ENCODE measurements at regions not wholly inside any gene's neighbourhood (a gene's known extent, or its start where the extent isn't known, plus 50 kb on each side); places are given as distances from the start of the nearest gene placed in this dataset.

DNA sequence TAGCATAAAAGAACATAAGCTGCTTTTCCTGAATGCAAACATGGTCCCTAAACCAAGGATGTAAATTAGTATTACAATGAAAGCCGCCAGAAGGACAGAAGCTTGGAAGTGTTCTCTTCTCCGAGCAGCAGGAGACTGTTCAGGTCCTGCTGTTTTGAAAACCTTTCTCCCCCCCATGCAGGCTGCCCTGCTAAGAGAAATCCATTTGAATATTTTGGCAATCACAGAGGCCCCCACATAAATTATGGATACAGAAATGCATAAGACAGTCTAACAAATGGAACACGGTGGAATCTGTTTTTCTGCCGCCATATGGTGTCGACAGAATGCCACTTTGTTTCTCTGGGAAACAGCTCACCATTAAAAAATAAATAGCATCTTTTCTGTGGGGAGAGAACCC lies 600.4 kb upstream of the KLHL29 start (continued):
- TF ChIP-seq, protein P1, sequence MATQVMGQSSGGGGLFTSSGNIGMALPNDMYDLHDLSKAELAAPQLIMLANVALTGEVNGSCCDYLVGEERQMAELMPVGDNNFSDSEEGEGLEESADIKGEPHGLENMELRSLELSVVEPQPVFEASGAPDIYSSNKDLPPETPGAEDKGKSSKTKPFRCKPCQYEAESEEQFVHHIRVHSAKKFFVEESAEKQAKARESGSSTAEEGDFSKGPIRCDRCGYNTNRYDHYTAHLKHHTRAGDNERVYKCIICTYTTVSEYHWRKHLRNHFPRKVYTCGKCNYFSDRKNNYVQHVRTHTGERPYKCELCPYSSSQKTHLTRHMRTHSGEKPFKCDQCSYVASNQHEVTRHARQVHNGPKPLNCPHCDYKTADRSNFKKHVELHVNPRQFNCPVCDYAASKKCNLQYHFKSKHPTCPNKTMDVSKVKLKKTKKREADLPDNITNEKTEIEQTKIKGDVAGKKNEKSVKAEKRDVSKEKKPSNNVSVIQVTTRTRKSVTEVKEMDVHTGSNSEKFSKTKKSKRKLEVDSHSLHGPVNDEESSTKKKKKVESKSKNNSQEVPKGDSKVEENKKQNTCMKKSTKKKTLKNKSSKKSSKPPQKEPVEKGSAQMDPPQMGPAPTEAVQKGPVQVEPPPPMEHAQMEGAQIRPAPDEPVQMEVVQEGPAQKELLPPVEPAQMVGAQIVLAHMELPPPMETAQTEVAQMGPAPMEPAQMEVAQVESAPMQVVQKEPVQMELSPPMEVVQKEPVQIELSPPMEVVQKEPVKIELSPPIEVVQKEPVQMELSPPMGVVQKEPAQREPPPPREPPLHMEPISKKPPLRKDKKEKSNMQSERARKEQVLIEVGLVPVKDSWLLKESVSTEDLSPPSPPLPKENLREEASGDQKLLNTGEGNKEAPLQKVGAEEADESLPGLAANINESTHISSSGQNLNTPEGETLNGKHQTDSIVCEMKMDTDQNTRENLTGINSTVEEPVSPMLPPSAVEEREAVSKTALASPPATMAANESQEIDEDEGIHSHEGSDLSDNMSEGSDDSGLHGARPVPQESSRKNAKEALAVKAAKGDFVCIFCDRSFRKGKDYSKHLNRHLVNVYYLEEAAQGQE (IDR thresholded peaks at IDR 0.05; ENCODE audit: low read depth) = no peak
- TF ChIP-seq EGR1 (IDR thresholded peaks at IDR 0.05; ENCODE audit: low read depth) (no peak), TCF7L2 (IDR thresholded peaks at IDR 0.05; ENCODE audit: borderline replicate concordance, extremely low read depth, insufficient read depth, insufficient read length) (no peak)

DNA sequence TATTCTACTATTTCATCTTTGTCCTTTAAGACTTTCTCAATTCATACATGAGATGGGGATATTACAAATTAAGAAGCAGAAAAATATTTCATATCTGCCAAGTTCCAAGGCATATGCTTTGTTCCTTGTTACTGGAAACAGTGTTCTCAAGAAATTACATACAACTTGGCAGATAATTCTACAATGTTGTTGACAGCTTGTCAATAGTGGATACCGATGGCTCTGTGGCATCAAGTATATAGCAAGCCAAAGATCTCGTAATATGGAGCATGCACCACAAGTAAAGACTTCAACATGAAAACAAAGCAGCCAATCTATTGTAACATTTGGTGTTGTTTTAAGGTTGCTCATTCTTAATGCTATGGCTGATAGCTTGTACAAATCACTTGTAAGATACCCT lies 598.2 kb upstream of the KLHL29 start:
- Histone ChIP-seq H3K9ac (ENCODE audit: low read length) (no peak overlapping the region), H3K27ac (ENCODE audit: low read depth, low read length) (no peak overlapping the region), H3K4me2 (ENCODE audit: low read length) (no peak overlapping the region), H3K4me3 (replicated peaks in 1 of 2; ENCODE audit: low read depth in 1 of 2, low read length in 2 of 2) (no peak overlapping the region), H3K27me3 (ENCODE audit: insufficient read depth, low read length) (no peaks in the 10 kb centered on the region), H2AFZ (ENCODE audit: low read depth, low read length, poor library complexity, severe bottlenecking) (no peak overlapping the region), H3K4me1 (ENCODE audit: control insufficient read depth in 1 of 2, insufficient read depth in 2 of 2, low read length in 2 of 2) (no peaks in the 10 kb centered on the region), H3K79me2 (ENCODE audit: insufficient read depth, low read length) (no peaks in the 10 kb centered on the region), H3K9me3 (ENCODE audit: control insufficient read depth in 1 of 2, insufficient read depth in 1 of 2, low read depth in 1 of 2, low read length in 2 of 2) (no peaks in the 10 kb centered on the region; a peak in 1 of 4 replicates), H3K36me3 (ENCODE audit: control insufficient read depth in 1 of 2, insufficient read depth in 2 of 2, low read length in 2 of 2) (no peaks in the 10 kb centered on the region), H3K9me2 (ENCODE audit: insufficient read depth) (no peaks in the 10 kb centered on the region), H4K20me1 (ENCODE audit: insufficient read depth) (no peaks in the 10 kb centered on the region)
- RAD21 ChIA-PET (ENCODE audit: low non-redundant PET in 1 of 2, low total read pairs in 2 of 2, uncharacterized antibody in 2 of 2, unreplicated experiment in 2 of 2) = no interaction called here
- POLR2A ChIA-PET = no interaction called here
- BruUV-seq (replicated peaks) = no TSS peak
- TF ChIP-seq POLR2A (IDR thresholded peaks at IDR 0.05; ENCODE audit: borderline replicate concordance, extremely low read depth, insufficient read depth, insufficient read length) (no peak), ELF1 (IDR thresholded peaks at IDR 0.05; ENCODE audit: borderline replicate concordance, low read depth) (no peak), SP1 (IDR thresholded peaks at IDR 0.05; ENCODE audit: low read depth) (no peak), ZNF274 (IDR thresholded peaks at IDR 0.05; ENCODE audit: low read depth, low read length) (no peak), POLR2AphosphoS5 (IDR thresholded peaks at IDR 0.05; ENCODE audit: low read depth, low read length) (no peak), YY1 (IDR thresholded peaks at IDR 0.05; ENCODE audit: extremely low read depth, insufficient replicate concordance, low read depth, low read length) (no peak)
- TF ChIP-seq, protein P2, sequence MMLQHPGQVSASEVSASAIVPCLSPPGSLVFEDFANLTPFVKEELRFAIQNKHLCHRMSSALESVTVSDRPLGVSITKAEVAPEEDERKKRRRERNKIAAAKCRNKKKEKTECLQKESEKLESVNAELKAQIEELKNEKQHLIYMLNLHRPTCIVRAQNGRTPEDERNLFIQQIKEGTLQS (IDR thresholded peaks at IDR 0.05) = no peak
- DNase-seq (ENCODE audit: low read depth, low spot score) (no peak), ATAC-seq (no peak)
- intact Hi-C loops (cut with micrococcal nuclease) = no loop called here
- CTCF ChIA-PET = no interaction called here
